Stimulated activated CD4-positive, alpha-beta T cell treated with anti-CD3 and anti-CD28 coated beads, Interleukin-15, amount 100 ng/mL, for 24 hours (primary cell): ENCODE measurements at regions not wholly inside any gene's neighbourhood (a gene's known extent, or its start where the extent isn't known, plus 50 kb on each side); places are given as distances from the start of the nearest gene placed in this dataset.
A peak's percentile ranks its signal among the peaks of the same experiment; 100 is the strongest.
"Not testable (repeated sequence)": the region's sequence is repeated elsewhere in the genome, so short reads cannot be mapped to it uniquely, and the experiment has no call there.

Source experiments
- DNase-seq: peaks from one replicate; pipeline ENCODE4 v3.0.0-alpha.2; 2020

GRCh38 chr12:104906695-104907094 is 51.4 kb downstream of the SLC41A2 start:
- DNase-seq: no peak

GRCh38 chr12:104905446-104905845 is 52.6 kb downstream of the SLC41A2 start:
- not testable (repeated sequence) for DNase-seq

- no peak for DNase-seq
These were observed 54.3 kb downstream of the SLC41A2 start for GRCh38 chr12:104903648-104904423.

GRCh38 chr12:104902125-104902524 is 56.0 kb downstream of the SLC41A2 start:
- no peak for DNase-seq

- DNase-seq: no peak
These were observed 61.4 kb downstream of the SLC41A2 start for GRCh38 chr12:104896710-104897109.

- DNase-seq: no peak
These were observed 61.9 kb downstream of the SLC41A2 start for GRCh38 chr12:104896146-104896545.

- no peak for DNase-seq
These were observed 62.7 kb downstream of the SLC41A2 start for GRCh38 chr12:104895415-104895814.

GRCh38 chr12:104890476-104891096 is 67.5 kb downstream of the SLC41A2 start:
- DNase-seq: peak; percentile 20

- DNase-seq: no peak
These were observed 68.4 kb downstream of the SLC41A2 start for GRCh38 chr12:104889735-104890134.

- no peak for DNase-seq
These were observed 69.2 kb downstream of the SLC41A2 start for GRCh38 chr12:104888892-104889291.

- DNase-seq: no peak
These were observed 69.6 kb downstream of the SLC41A2 start for GRCh38 chr12:104888481-104888880.

- no peak for DNase-seq
These were observed 70.6 kb downstream of the SLC41A2 start for GRCh38 chr12:104887452-104887851.

- no peak for DNase-seq
These were observed 71.4 kb downstream of the SLC41A2 start for GRCh38 chr12:104886418-104887401.

GRCh38 chr12:104878858-104879257 is 79.2 kb downstream of the SLC41A2 start:
- DNase-seq: not testable (repeated sequence)

GRCh38 chr12:104877103-104877705 is 80.9 kb downstream of the SLC41A2 start:
- DNase-seq: peak; percentile 28

- no peak for DNase-seq
These were observed 84.7 kb downstream of the SLC41A2 start for GRCh38 chr12:104873374-104873773.

GRCh38 chr12:104870797-104871196 is 87.3 kb downstream of the SLC41A2 start:
- no peak for DNase-seq

GRCh38 chr12:104866291-104866690 is 91.8 kb downstream of the SLC41A2 start:
- DNase-seq: no peak

- no peak for DNase-seq
These were observed 93.0 kb downstream of the SLC41A2 start for GRCh38 chr12:104865080-104865479.

- no peak for DNase-seq
These were observed 93.4 kb downstream of the SLC41A2 start for GRCh38 chr12:104864668-104865067.

- DNase-seq: no peak
These were observed 94.7 kb downstream of the SLC41A2 start for GRCh38 chr12:104863296-104863948.
